SK-N-SH (cell line): ENCODE measurements at regions not wholly inside any gene's neighbourhood (a gene's known extent, or its start where the extent isn't known, plus 50 kb on each side); places are given as distances from the start of the nearest gene placed in this dataset.
"Not testable (repeated sequence)": the region's sequence is repeated elsewhere in the genome, so short reads cannot be mapped to it uniquely, and the experiment has no call there.

ENCODE experiments used
- CTCF ChIP-seq: fragments of 200-600 bp; sonication (generic); IDR thresholded peaks from 2 replicates; pipeline ENCODE4 v1.6.1; 2017; ENCODE audit warnings: antibody characterized with exemption, mild to moderate bottlenecking, moderate library complexity
- EP300 ChIP-seq, 2 experiments: IDR thresholded peaks; 2 replicates each; pipeline versions ENCODE4 v1.4.0 to v1.6.1; 2012; ENCODE audit warnings: borderline replicate concordance in 1 of 2, low read depth in 1 of 2, low read length in 1 of 2
- EZH2phosphoT487 ChIP-seq: fragments of 200-600 bp; sonication (generic); IDR thresholded peaks from 2 replicates; pipeline ENCODE4 v1.6.1; 2017; ENCODE audit warnings: low read depth, mixed run types, mild to moderate bottlenecking, antibody characterized with exemption, moderate library complexity, borderline replicate concordance
- FOSL2 ChIP-seq: IDR thresholded peaks from 2 replicates; pipeline ENCODE4 v1.4.0; 2012; ENCODE audit warnings: low read depth, mild to moderate bottlenecking, moderate library complexity, borderline replicate concordance
- MAX ChIP-seq: IDR thresholded peaks from 2 replicates; pipeline ENCODE4 v1.4.0; 2012; ENCODE audit warnings: low read depth
- NRF1 ChIP-seq: IDR thresholded peaks from 2 replicates; pipeline ENCODE4 v1.6.1; 2012; ENCODE audit warnings: low read depth, mild to moderate bottlenecking, low read length
- POLR2AphosphoS5 ChIP-seq: IDR thresholded peaks from 2 replicates; pipeline ENCODE4 v1.6.1; 2012; ENCODE audit warnings: low read depth, low read length
- REST ChIP-seq: IDR thresholded peaks from 2 replicates; pipeline ENCODE4 v1.6.1; 2012; ENCODE audit warnings: mild to moderate bottlenecking, low read depth, low read length, moderate library complexity
- RFX5 ChIP-seq: IDR thresholded peaks from 2 replicates; pipeline ENCODE4 v1.6.1; 2012; ENCODE audit warnings: mild to moderate bottlenecking, improper control_type of control experiment, low read length
- SIN3A ChIP-seq: IDR thresholded peaks from 2 replicates; pipeline ENCODE4 v1.6.1; 2012; ENCODE audit warnings: low read depth, mild to moderate bottlenecking, low read length, moderate library complexity, borderline replicate concordance
- TEAD4 ChIP-seq: IDR thresholded peaks from 2 replicates; pipeline ENCODE4 v1.4.0; 2012; ENCODE audit warnings: mild to moderate bottlenecking, borderline replicate concordance; ENCODE audit not compliant: insufficient read depth
- YY1 ChIP-seq: IDR thresholded peaks from 2 replicates; pipeline ENCODE4 v1.4.0; 2012; ENCODE audit warnings: low read depth, mild to moderate bottlenecking

GRCh38 chr10:37510520-37510919, 346.9 kb downstream of the ZNF248 start:
- not testable (repeated sequence) for TF ChIP-seq CTCF; EP300 (IDR thresholded peaks at IDR 0.05; ENCODE audit: borderline replicate concordance in 1 of 2, low read depth in 1 of 2, low read length in 1 of 2); POLR2AphosphoS5; RFX5; REST; YY1; MAX; SIN3A; TEAD4; NRF1; EZH2phosphoT487; FOSL2
